Mesothelial cell of epicardium (in vitro differentiated cells): ENCODE measurements at regions not wholly inside any gene's neighbourhood (a gene's known extent, or its start where the extent isn't known, plus 50 kb on each side); places are given as distances from the start of the nearest gene placed in this dataset.

Experiments
- DNase-seq, 2 experiments: peaks; one replicate each; pipeline ENCODE4 v3.0.0; 2021; ENCODE audit warnings: low spot score in 2 of 2; ENCODE audit not compliant: unreplicated experiment in 2 of 2
- H3K27ac Mint-ChIP-seq: 2 replicates; pipeline ENCODE4 v1.8.0; 2021; ENCODE audit warnings: mixed read lengths
- H3K27me3 Mint-ChIP-seq: 2 replicates; pipeline ENCODE4 v1.8.0; 2021; ENCODE audit warnings: low read depth, mixed read lengths
- H3K36me3 Mint-ChIP-seq: 2 replicates; pipeline ENCODE4 v1.8.0; 2021; ENCODE audit warnings: mixed read lengths
- H3K4me1 Mint-ChIP-seq: 2 replicates; pipeline ENCODE4 v1.8.0; 2021; ENCODE audit warnings: mixed read lengths
- H3K4me3 Mint-ChIP-seq: 2 replicates; pipeline ENCODE4 v1.8.0; 2021; ENCODE audit warnings: mild to moderate bottlenecking, moderate library complexity, mixed read lengths
- H3K9me3 Mint-ChIP-seq: 2 replicates; pipeline ENCODE4 v1.8.0; 2021; ENCODE audit warnings: mixed read lengths
- CTCF ChIP-seq: fragments of 200-600 bp; sonication (generic); IDR thresholded peaks from one replicate; pipeline ENCODE4 v1.5.0; 2021; ENCODE audit warnings: antibody characterized with exemption; ENCODE audit not compliant: unreplicated experiment

GRCh38 chr3:178475062-178475461 is 61.2 kb upstream of the KCNMB2 start:
- Mint-ChIP-seq H3K4me3 (no peak overlapping the region), H3K27ac (peak overlapping the region; percentile 15), H3K36me3 (no peaks in the 10 kb centered on the region), H3K9me3 (no peaks in the 10 kb centered on the region), H3K27me3 (no peaks in the 10 kb centered on the region), H3K4me1 (peaks cover 33% of the 10 kb centered on the region)
- no peak for DNase-seq
- no peak for TF ChIP-seq CTCF

GRCh38 chr3:178476886-178477285 is 59.4 kb upstream of the KCNMB2 start:
- H3K27me3 Mint-ChIP-seq: peaks cover 3% of the 10 kb centered on the region
- peaks cover 33% of the 10 kb centered on the region for H3K4me1 Mint-ChIP-seq
- H3K36me3 Mint-ChIP-seq: no peaks in the 10 kb centered on the region

GRCh38 chr3:178479446-178479845 is 56.8 kb upstream of the KCNMB2 start:
- Mint-ChIP-seq H3K27me3 (peaks cover 3% of the 10 kb centered on the region), H3K36me3 (no peaks in the 10 kb centered on the region), H3K27ac (no peak overlapping the region), H3K4me1 (peaks cover 44% of the 10 kb centered on the region), H3K9me3 (no peaks in the 10 kb centered on the region), H3K4me3 (no peak overlapping the region)
- no peak for TF ChIP-seq CTCF
- no peak for DNase-seq

More at GRCh38 chr3:178476886-178477285, 59.4 kb upstream of the KCNMB2 start:
- Mint-ChIP-seq H3K27ac (no peak overlapping the region), H3K9me3 (no peaks in the 10 kb centered on the region), H3K4me3 (no peak overlapping the region)
- DNase-seq: no peak
- no peak for TF ChIP-seq CTCF

GRCh38 chr3:178479860-178480259 is 56.4 kb upstream of the KCNMB2 start:
- no peaks in the 10 kb centered on the region for H3K36me3 Mint-ChIP-seq
- no peak for DNase-seq
- no peak for TF ChIP-seq CTCF
- no peak overlapping the region for H3K4me3 Mint-ChIP-seq
- H3K27me3 Mint-ChIP-seq: peaks cover 3% of the 10 kb centered on the region
- H3K9me3 Mint-ChIP-seq: no peaks in the 10 kb centered on the region
- H3K27ac Mint-ChIP-seq: no peak overlapping the region
- H3K4me1 Mint-ChIP-seq: peaks cover 40% of the 10 kb centered on the region

- Mint-ChIP-seq H3K9me3 (peaks cover 3% of the 10 kb centered on the region), H3K27ac (no peak overlapping the region), H3K27me3 (peaks cover 3% of the 10 kb centered on the region), H3K36me3 (no peaks in the 10 kb centered on the region), H3K4me1 (peaks cover 39% of the 10 kb centered on the region), H3K4me3 (no peak overlapping the region)
- no peak for DNase-seq
- TF ChIP-seq CTCF: no peak
Measured at GRCh38 chr3:178480274-178480673, 56.0 kb upstream of the KCNMB2 start.

- H3K4me3 Mint-ChIP-seq: no peak overlapping the region
- H3K27me3 Mint-ChIP-seq: peaks cover 3% of the 10 kb centered on the region
- no peaks in the 10 kb centered on the region for H3K36me3 Mint-ChIP-seq
- DNase-seq: no peak
- H3K9me3 Mint-ChIP-seq: peaks cover 4% of the 10 kb centered on the region
- no peak overlapping the region for H3K27ac Mint-ChIP-seq
- no peak for TF ChIP-seq CTCF
- peaks cover 39% of the 10 kb centered on the region for H3K4me1 Mint-ChIP-seq
Measured at GRCh38 chr3:178480795-178481194, 55.4 kb upstream of the KCNMB2 start.
